ENCODE measurements at regions not wholly inside any gene's neighbourhood (a gene's known extent, or its start where the extent isn't known, plus 50 kb on each side); places are given as distances from the start of the nearest gene placed in this dataset.

DNA sequence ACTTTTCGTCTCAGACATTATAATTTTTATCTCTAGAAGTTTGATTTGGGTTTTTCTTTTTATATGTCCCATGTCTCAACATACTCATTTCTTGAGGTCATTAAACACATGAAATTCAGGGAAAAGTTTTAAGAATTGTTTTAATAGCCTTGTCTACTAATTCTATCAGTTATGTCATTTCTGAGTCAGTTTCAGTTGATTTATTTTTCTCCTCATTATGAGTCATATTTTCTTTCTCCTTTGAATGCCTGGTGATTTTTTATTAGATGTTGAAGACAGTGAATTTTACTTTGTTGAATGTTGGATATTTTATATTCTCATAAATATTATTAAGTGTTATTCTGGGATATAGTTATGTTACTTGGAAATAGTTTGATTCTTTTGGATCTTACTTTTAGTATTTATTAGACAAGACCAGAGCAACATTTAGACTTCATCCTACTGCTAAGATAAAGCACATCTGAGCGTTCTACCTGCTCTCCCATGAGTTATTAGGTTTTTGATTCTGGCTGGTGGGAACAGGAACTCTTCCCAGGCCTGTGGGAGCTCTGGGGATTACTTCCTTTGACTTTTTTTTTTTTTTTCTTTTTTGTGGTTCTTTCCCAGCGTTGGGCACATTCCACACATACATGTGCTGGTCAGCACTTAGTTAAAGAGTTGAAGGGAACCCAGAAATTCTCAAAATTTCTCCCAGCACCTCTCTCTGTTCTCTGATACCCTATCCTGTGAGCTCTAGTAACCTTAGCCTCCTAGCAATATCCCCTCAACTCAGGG, 1157.7 kb downstream of the BCL11B start:
- Histone ChIP-seq H3K27ac (replicated peaks) (no peak overlapping the region), H3K27me3 (ENCODE audit: insufficient read depth, poor library complexity, severe bottlenecking) (no peaks in the 10 kb centered on the region), H3K4me3 (replicated peaks; ENCODE audit: insufficient read depth, low read length) (no peak overlapping the region)
- TF ChIP-seq SPI1 (IDR thresholded peaks at IDR 0.05; ENCODE audit: borderline replicate concordance, low read depth) (no peak), GABPA (IDR thresholded peaks at IDR 0.05; ENCODE audit: low read depth) (no peak), POLR2AphosphoS5 (IDR thresholded peaks at IDR 0.05; ENCODE audit: low read depth) (no peak)
- TF ChIP-seq, protein P1, sequence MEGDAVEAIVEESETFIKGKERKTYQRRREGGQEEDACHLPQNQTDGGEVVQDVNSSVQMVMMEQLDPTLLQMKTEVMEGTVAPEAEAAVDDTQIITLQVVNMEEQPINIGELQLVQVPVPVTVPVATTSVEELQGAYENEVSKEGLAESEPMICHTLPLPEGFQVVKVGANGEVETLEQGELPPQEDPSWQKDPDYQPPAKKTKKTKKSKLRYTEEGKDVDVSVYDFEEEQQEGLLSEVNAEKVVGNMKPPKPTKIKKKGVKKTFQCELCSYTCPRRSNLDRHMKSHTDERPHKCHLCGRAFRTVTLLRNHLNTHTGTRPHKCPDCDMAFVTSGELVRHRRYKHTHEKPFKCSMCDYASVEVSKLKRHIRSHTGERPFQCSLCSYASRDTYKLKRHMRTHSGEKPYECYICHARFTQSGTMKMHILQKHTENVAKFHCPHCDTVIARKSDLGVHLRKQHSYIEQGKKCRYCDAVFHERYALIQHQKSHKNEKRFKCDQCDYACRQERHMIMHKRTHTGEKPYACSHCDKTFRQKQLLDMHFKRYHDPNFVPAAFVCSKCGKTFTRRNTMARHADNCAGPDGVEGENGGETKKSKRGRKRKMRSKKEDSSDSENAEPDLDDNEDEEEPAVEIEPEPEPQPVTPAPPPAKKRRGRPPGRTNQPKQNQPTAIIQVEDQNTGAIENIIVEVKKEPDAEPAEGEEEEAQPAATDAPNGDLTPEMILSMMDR (IDR thresholded peaks at IDR 0.05; ENCODE audit: insufficient read depth, low read length), result no peak
- TF ChIP-seq, protein P2, sequence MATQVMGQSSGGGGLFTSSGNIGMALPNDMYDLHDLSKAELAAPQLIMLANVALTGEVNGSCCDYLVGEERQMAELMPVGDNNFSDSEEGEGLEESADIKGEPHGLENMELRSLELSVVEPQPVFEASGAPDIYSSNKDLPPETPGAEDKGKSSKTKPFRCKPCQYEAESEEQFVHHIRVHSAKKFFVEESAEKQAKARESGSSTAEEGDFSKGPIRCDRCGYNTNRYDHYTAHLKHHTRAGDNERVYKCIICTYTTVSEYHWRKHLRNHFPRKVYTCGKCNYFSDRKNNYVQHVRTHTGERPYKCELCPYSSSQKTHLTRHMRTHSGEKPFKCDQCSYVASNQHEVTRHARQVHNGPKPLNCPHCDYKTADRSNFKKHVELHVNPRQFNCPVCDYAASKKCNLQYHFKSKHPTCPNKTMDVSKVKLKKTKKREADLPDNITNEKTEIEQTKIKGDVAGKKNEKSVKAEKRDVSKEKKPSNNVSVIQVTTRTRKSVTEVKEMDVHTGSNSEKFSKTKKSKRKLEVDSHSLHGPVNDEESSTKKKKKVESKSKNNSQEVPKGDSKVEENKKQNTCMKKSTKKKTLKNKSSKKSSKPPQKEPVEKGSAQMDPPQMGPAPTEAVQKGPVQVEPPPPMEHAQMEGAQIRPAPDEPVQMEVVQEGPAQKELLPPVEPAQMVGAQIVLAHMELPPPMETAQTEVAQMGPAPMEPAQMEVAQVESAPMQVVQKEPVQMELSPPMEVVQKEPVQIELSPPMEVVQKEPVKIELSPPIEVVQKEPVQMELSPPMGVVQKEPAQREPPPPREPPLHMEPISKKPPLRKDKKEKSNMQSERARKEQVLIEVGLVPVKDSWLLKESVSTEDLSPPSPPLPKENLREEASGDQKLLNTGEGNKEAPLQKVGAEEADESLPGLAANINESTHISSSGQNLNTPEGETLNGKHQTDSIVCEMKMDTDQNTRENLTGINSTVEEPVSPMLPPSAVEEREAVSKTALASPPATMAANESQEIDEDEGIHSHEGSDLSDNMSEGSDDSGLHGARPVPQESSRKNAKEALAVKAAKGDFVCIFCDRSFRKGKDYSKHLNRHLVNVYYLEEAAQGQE (IDR thresholded peaks at IDR 0.05; ENCODE audit: insufficient replicate concordance, low read depth), result no peak
- DNase-seq (ENCODE audit: low read depth in 1 of 2, low spot score in 1 of 2), result no peak

DNA sequence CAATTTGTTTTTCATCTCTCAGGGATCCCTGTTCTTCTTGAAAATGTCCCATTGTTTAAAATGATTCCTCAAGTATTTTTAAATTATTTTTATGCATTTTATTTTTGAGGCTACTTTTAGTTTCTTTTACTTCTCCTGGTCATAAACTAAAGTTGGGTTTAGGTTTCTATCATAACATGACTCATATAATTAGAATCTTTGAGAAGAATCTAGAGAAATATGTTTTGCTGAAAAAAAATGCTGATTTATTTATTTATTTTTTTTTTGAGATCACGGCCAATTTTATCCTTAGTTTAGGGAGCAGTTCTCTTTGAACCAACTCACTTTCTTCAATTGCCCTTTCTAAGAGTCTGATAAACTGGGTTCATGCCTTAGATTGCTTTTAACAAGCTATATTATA, 1157.1 kb downstream of the BCL11B start:
- H3K27ac ChIP-seq (replicated peaks), result no peak overlapping the region
- no peak for DNase-seq (ENCODE audit: low read depth in 1 of 2, low spot score in 1 of 2)
- TF ChIP-seq, protein P2 (IDR thresholded peaks at IDR 0.05; ENCODE audit: insufficient replicate concordance, low read depth), result no peak
- TF ChIP-seq POLR2AphosphoS5 (IDR thresholded peaks at IDR 0.05; ENCODE audit: low read depth) (no peak), SPI1 (IDR thresholded peaks at IDR 0.05; ENCODE audit: borderline replicate concordance, low read depth) (no peak)
- no peaks in the 10 kb centered on the region for H3K27me3 ChIP-seq (ENCODE audit: insufficient read depth, poor library complexity, severe bottlenecking)
- H3K4me3 ChIP-seq (replicated peaks; ENCODE audit: insufficient read depth, low read length), result no peak overlapping the region

DNA sequence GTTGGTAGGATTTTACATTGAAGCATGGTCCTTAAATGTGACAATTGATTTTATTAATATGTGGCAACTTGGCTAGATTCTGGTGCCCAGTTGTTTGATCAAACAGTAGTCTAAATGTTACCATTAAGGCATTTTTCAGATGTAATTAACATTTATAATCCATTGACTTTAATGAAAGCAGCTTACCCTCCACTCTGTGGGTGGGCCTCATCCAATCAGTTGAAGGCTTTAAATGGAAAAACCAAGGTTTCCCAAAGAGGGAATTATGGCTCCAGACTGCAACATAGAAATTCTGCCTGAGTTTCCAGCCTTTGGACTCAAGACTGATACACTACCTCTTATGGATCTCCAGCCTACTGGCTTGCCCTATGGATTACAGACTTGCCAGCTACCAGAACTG, 1153.2 kb downstream of the BCL11B start:
- TF ChIP-seq, protein P2 (IDR thresholded peaks at IDR 0.05; ENCODE audit: insufficient replicate concordance, low read depth), result no peak
- TF ChIP-seq, protein P1 (IDR thresholded peaks at IDR 0.05; ENCODE audit: insufficient read depth, low read length), result no peak
- TF ChIP-seq SPI1 (IDR thresholded peaks at IDR 0.05; ENCODE audit: borderline replicate concordance, low read depth) (no peak), POLR2AphosphoS5 (IDR thresholded peaks at IDR 0.05; ENCODE audit: low read depth) (no peak), GABPA (IDR thresholded peaks at IDR 0.05; ENCODE audit: low read depth) (no peak)
- DNase-seq (ENCODE audit: low read depth in 1 of 2, low spot score in 1 of 2), result no peak
- Histone ChIP-seq H3K27ac (replicated peaks) (no peak overlapping the region), H3K27me3 (ENCODE audit: insufficient read depth, poor library complexity, severe bottlenecking) (no peaks in the 10 kb centered on the region), H3K4me3 (replicated peaks; ENCODE audit: insufficient read depth, low read length) (no peak overlapping the region)
